Trophoblast cell (in vitro differentiated cells and primary cell): ENCODE measurements at regions not wholly inside any gene's neighbourhood (a gene's known extent, or its start where the extent isn't known, plus 50 kb on each side); places are given as distances from the start of the nearest gene placed in this dataset.

ENCODE experiments used
- DNase-seq, 2 donors: peaks; one replicate each; pipeline ENCODE4 v3.0.0-alpha.2; 2016
- H2AFZ ChIP-seq: 2 replicates; pipeline ENCODE4 v1.6.1; 2013; ENCODE audit warnings: low read length, moderate library complexity, mild to moderate bottlenecking; ENCODE audit not compliant: insufficient read depth, poor library complexity
- H2AK5ac ChIP-seq: 2 replicates; pipeline ENCODE4 v1.6.1; 2013; ENCODE audit warnings: mild to moderate bottlenecking, low read length
- H2BK120ac ChIP-seq: 2 replicates; pipeline ENCODE4 v1.6.1; 2013; ENCODE audit warnings: low read length, mild to moderate bottlenecking, moderate library complexity; ENCODE audit not compliant: insufficient read depth, poor library complexity
- H2BK12ac ChIP-seq: 2 replicates; pipeline ENCODE4 v1.6.1; 2013; ENCODE audit warnings: mild to moderate bottlenecking, low read length, moderate library complexity
- H2BK5ac ChIP-seq: 2 replicates; pipeline ENCODE4 v1.6.1; 2013; ENCODE audit warnings: low read length, low read depth, moderate library complexity, mild to moderate bottlenecking; ENCODE audit not compliant: poor library complexity
- H3K14ac ChIP-seq: 2 replicates; pipeline ENCODE4 v1.6.1; 2013; ENCODE audit warnings: mild to moderate bottlenecking, low read length
- H3K18ac ChIP-seq: 2 replicates; pipeline ENCODE4 v1.6.1; 2013; ENCODE audit warnings: mild to moderate bottlenecking, low read length
- H3K23ac ChIP-seq: 2 replicates; pipeline ENCODE4 v1.6.1; 2013; ENCODE audit warnings: low read length
- H3K27ac ChIP-seq: 2 replicates; pipeline ENCODE4 v1.5.1; 2013; ENCODE audit warnings: low read depth, mild to moderate bottlenecking, inconsistent platforms, low read length, moderate library complexity
- H3K27me3 ChIP-seq: 2 replicates; pipeline ENCODE4 v1.6.1; 2013; ENCODE audit warnings: inconsistent platforms, mild to moderate bottlenecking, low read length, moderate library complexity; ENCODE audit not compliant: insufficient read depth
- H3K36me3 ChIP-seq, 2 experiments: 1 replicate in 1 of 2; 2 replicates in 1 of 2; pipeline ENCODE4 v1.6.1; 2013; ENCODE audit warnings: low read length in 2 of 2, mild to moderate bottlenecking in 2 of 2, moderate library complexity in 1 of 2; ENCODE audit not compliant: insufficient read depth in 2 of 2, control insufficient read depth in 1 of 2
- H3K4ac ChIP-seq: 2 replicates; pipeline ENCODE4 v1.6.1; 2013; ENCODE audit warnings: low read depth, mild to moderate bottlenecking, low read length, moderate library complexity
- H3K4me1 ChIP-seq, 2 experiments: 1 replicate in 1 of 2; 2 replicates in 1 of 2; pipeline ENCODE4 v1.6.1; 2013; ENCODE audit warnings: low read length in 2 of 2, mild to moderate bottlenecking in 2 of 2, moderate library complexity in 1 of 2; ENCODE audit not compliant: insufficient read depth in 2 of 2, control insufficient read depth in 1 of 2
- H3K4me2 ChIP-seq: 2 replicates; pipeline ENCODE4 v1.6.1; 2013; ENCODE audit warnings: inconsistent platforms, mild to moderate bottlenecking, low read length, moderate library complexity
- H3K4me3 ChIP-seq: 2 replicates; pipeline ENCODE4 v1.5.1; 2013; ENCODE audit warnings: mild to moderate bottlenecking, low read depth, low read length, inconsistent platforms
- H3K79me1 ChIP-seq: one replicate; pipeline ENCODE4 v1.6.1; 2013; ENCODE audit warnings: low read length
- H3K79me2 ChIP-seq: 2 replicates; pipeline ENCODE4 v1.6.1; 2013; ENCODE audit warnings: low read length, mild to moderate bottlenecking; ENCODE audit not compliant: control insufficient read depth, insufficient read depth, poor library complexity
- H3K9ac ChIP-seq: 2 replicates; pipeline ENCODE4 v1.6.1; 2013; ENCODE audit warnings: mild to moderate bottlenecking, low read length
- H3K9me3 ChIP-seq: 2 replicates; pipeline ENCODE4 v1.6.1; 2013; ENCODE audit warnings: low read depth, mild to moderate bottlenecking, control low read depth, inconsistent platforms, low read length; ENCODE audit not compliant: insufficient read depth
- H4K12ac ChIP-seq: 2 replicates; pipeline ENCODE4 v1.6.1; 2013; ENCODE audit warnings: low read depth, mild to moderate bottlenecking, low read length, moderate library complexity
- H4K8ac ChIP-seq: 2 replicates; pipeline ENCODE4 v1.6.1; 2013; ENCODE audit warnings: low read depth, mild to moderate bottlenecking, low read length, moderate library complexity
- H4K91ac ChIP-seq: one replicate; pipeline ENCODE4 v1.6.1; 2013; ENCODE audit warnings: low read depth, mild to moderate bottlenecking, low read length, moderate library complexity
- WGBS: extraction: QIAGEN DNeasy Blood & Tissue Kit; methylation state at CpG from one replicate; pipeline ENCODE4 v1.1.7; 2013; ENCODE audit warnings: missing lambda C conversion rate; ENCODE audit not compliant: insufficient read length, insufficient coverage; ENCODE audit errors: extremely low coverage; 5-methylcytosine and 5-hydroxymethylcytosine counted together

- H2AFZ ChIP-seq, result no peak overlapping the region
- H3K23ac ChIP-seq, result no peak overlapping the region
- no peak overlapping the region for H4K8ac ChIP-seq
- no peaks in the 10 kb centered on the region for H3K27me3 ChIP-seq
- no peak overlapping the region for H3K9ac ChIP-seq
- H3K36me3 ChIP-seq, result no peaks in the 10 kb centered on the region
- H3K4me3 ChIP-seq, result no peak overlapping the region
- no peak overlapping the region for H3K4me2 ChIP-seq
- no peak overlapping the region for H2BK120ac ChIP-seq
- no peak overlapping the region for H4K91ac ChIP-seq
- no peaks in the 10 kb centered on the region for H3K9me3 ChIP-seq
- H2BK12ac ChIP-seq, result no peak overlapping the region
- H3K27ac ChIP-seq, result no peak overlapping the region
- H3K79me2 ChIP-seq, result no peaks in the 10 kb centered on the region
- H3K4me1 ChIP-seq, result no peaks in the 10 kb centered on the region
- H2BK5ac ChIP-seq, result no peak overlapping the region
- no peak overlapping the region for H3K4ac ChIP-seq
- no peak for DNase-seq
- no CpG with 5 or more reads among the region's 4 CpGs for WGBS
- H4K12ac ChIP-seq, result no peak overlapping the region
- H3K14ac ChIP-seq, result no peak overlapping the region
- no peak overlapping the region for H3K18ac ChIP-seq
- H2AK5ac ChIP-seq, result no peak overlapping the region
- H3K79me1 ChIP-seq, result no peaks in the 10 kb centered on the region
Observed at GRCh38 chr4:126779001-126779400, 853.8 kb upstream of the INTU start.

DNA sequence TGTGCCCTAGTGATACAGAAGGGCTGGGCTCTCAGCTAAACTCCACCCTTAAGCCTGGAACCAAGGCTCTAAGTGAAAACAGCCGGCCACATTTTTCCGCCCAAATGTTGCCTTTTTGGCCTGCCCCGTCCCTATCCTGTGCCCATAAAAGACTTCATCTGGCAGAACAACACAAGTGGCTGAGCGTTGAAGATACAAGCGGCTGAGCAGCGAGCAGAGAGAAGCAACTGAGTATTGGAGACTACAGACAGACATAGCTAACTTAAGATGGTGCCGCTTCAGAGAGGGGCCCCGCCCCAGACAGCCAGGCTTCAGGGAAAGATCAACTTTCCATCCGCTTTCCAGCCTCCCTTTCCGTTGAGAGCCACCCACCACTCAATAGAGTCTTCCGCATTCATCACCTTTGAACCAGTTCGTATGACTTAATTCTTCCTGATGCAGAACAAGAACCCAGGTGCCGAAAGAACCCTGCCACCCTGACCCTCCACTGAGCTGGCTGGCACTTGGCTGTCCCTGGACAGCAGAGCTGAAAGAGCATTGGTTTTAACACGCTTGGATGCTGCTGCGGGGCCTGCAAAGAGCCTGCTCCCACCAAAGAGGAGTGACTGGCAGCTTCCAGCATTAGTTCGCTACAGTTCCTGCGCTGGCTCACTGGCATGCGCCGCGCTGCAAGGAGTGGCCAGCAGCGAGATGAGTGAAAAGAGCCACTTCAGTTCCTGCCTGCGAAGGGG, 853.2 kb upstream of the INTU start:
- Histone ChIP-seq H2BK12ac (no peak overlapping the region), H3K4me1 (no peaks in the 10 kb centered on the region), H2BK120ac (no peak overlapping the region), H3K4me2 (no peak overlapping the region), H3K9ac (no peak overlapping the region), H3K27ac (no peak overlapping the region), H2BK5ac (no peak overlapping the region), H4K12ac (no peak overlapping the region), H3K79me1 (no peaks in the 10 kb centered on the region), H3K27me3 (no peaks in the 10 kb centered on the region), H3K18ac (no peak overlapping the region), H3K9me3 (no peaks in the 10 kb centered on the region), H2AK5ac (no peak overlapping the region), H3K4me3 (no peak overlapping the region), H3K79me2 (no peaks in the 10 kb centered on the region), H4K8ac (no peak overlapping the region), H3K14ac (no peak overlapping the region), H4K91ac (no peak overlapping the region), H3K36me3 (no peaks in the 10 kb centered on the region), H3K4ac (no peak overlapping the region), H2AFZ (no peak overlapping the region), H3K23ac (no peak overlapping the region)
- DNase-seq, result no peak
- no CpG with 5 or more reads among the region's 22 CpGs for WGBS

- Histone ChIP-seq H3K4me2 (no peak overlapping the region), H3K27ac (no peak overlapping the region), H2BK12ac (no peak overlapping the region), H3K79me2 (no peaks in the 10 kb centered on the region), H3K4ac (no peak overlapping the region), H3K79me1 (no peaks in the 10 kb centered on the region), H2BK120ac (no peak overlapping the region), H4K12ac (no peak overlapping the region), H2AK5ac (no peak overlapping the region), H3K36me3 (no peaks in the 10 kb centered on the region), H3K23ac (no peak overlapping the region), H3K9me3 (no peaks in the 10 kb centered on the region), H2BK5ac (no peak overlapping the region), H2AFZ (no peak overlapping the region), H3K4me3 (no peak overlapping the region), H3K27me3 (no peaks in the 10 kb centered on the region), H4K91ac (no peak overlapping the region), H3K14ac (no peak overlapping the region), H3K9ac (no peak overlapping the region), H3K4me1 (no peaks in the 10 kb centered on the region), H3K18ac (no peak overlapping the region), H4K8ac (no peak overlapping the region)
- no peak for DNase-seq
- WGBS, result no CpG with 5 or more reads among the region's 2 CpGs
Observed at GRCh38 chr4:126783191-126783590, 849.6 kb upstream of the INTU start.

GRCh38 chr4:126784966-126785580, 847.7 kb upstream of the INTU start:
- Histone ChIP-seq H3K27me3 (no peaks in the 10 kb centered on the region), H2AFZ (no peak overlapping the region), H3K14ac (no peak overlapping the region), H4K8ac (no peak overlapping the region), H3K4me2 (no peak overlapping the region), H2BK5ac (no peak overlapping the region), H3K4ac (no peak overlapping the region), H3K79me1 (no peaks in the 10 kb centered on the region), H3K18ac (no peak overlapping the region), H3K9ac (no peak overlapping the region), H3K27ac (no peak overlapping the region), H3K23ac (no peak overlapping the region), H2BK120ac (no peak overlapping the region), H4K91ac (no peak overlapping the region), H4K12ac (no peak overlapping the region), H3K79me2 (no peaks in the 10 kb centered on the region), H3K4me3 (no peak overlapping the region), H3K36me3 (no peaks in the 10 kb centered on the region), H3K4me1 (no peaks in the 10 kb centered on the region), H3K9me3 (no peaks in the 10 kb centered on the region), H2AK5ac (no peak overlapping the region), H2BK12ac (no peak overlapping the region)
- WGBS, result no CpG with 5 or more reads among the region's 2 CpGs
- no peak for DNase-seq
